C4-2B (cell line): ENCODE measurements at regions not wholly inside any gene's neighbourhood (a gene's known extent, or its start where the extent isn't known, plus 50 kb on each side); places are given as distances from the start of the nearest gene placed in this dataset.

Experiments used
- CTCF ChIP-seq: fragments of 450-650 bp; conservative IDR thresholded peaks from 2 replicates; pipeline ENCODE4 v1.5.1; 2017; ENCODE audit warnings: mild to moderate bottlenecking
- ZFX ChIP-seq: fragments of 450-650 bp; IDR thresholded peaks from 2 replicates; pipeline ENCODE4 v1.6.1; 2017

- TF ChIP-seq CTCF (no peak), ZFX (no peak)
Observed at GRCh38 chr2:192536922-192537624, 342.3 kb upstream of the TMEFF2 start.
